Karpas-422 (cell line): ENCODE measurements at regions not wholly inside any gene's neighbourhood (a gene's known extent, or its start where the extent isn't known, plus 50 kb on each side); places are given as distances from the start of the nearest gene placed in this dataset.
"Not testable (repeated sequence)": the region's sequence is repeated elsewhere in the genome, so short reads cannot be mapped to it uniquely, and the experiment has no call there.

Experiments
- DNase-seq: peaks from one replicate; pipeline ENCODE4 v3.0.0-alpha.2; 2015
- H2AFZ ChIP-seq: fragments of 200-600 bp; sonication (generic); 2 replicates; pipeline ENCODE4 v1.6.1; 2014; ENCODE audit warnings: antibody characterized with exemption, low read length, mixed read lengths
- H3K27ac ChIP-seq: fragments of 200-600 bp; sonication (generic); 2 replicates; pipeline ENCODE4 v1.5.1; 2014; ENCODE audit warnings: mild to moderate bottlenecking, low read length, moderate library complexity
- H3K27me3 ChIP-seq: fragments of 200-600 bp; sonication (generic); 2 replicates; pipeline ENCODE4 v1.6.1; 2014; ENCODE audit warnings: low read length, mixed read lengths
- H3K36me3 ChIP-seq: fragments of 200-600 bp; sonication (generic); 2 replicates; pipeline ENCODE4 v1.6.1; 2014; ENCODE audit warnings: low read length, mixed read lengths; ENCODE audit not compliant: insufficient read depth
- H3K4me1 ChIP-seq: fragments of 200-600 bp; sonication (generic); 2 replicates; pipeline ENCODE4 v1.6.1; 2014; ENCODE audit warnings: mild to moderate bottlenecking, low read length, mixed read lengths
- H3K4me2 ChIP-seq: fragments of 200-600 bp; sonication (generic); 2 replicates; pipeline ENCODE4 v1.6.1; 2014; ENCODE audit warnings: low read length, low read depth, mild to moderate bottlenecking; ENCODE audit not compliant: poor library complexity, severe bottlenecking
- H3K4me3 ChIP-seq: fragments of 200-600 bp; sonication (generic); 2 replicates; pipeline ENCODE4 v1.5.1; 2014; ENCODE audit warnings: mild to moderate bottlenecking, antibody characterized with exemption, low read length, mixed read lengths
- H3K79me2 ChIP-seq: fragments of 200-600 bp; sonication (generic); 2 replicates; pipeline ENCODE4 v1.6.1; 2014; ENCODE audit warnings: mild to moderate bottlenecking, low read length, mixed read lengths
- H3K9ac ChIP-seq: fragments of 200-600 bp; sonication (generic); 2 replicates; pipeline ENCODE4 v1.6.0; 2014; ENCODE audit warnings: low read length
- H3K9me2 ChIP-seq: fragments of 200-600 bp; sonication (generic), shearing (Covaris generic); replicated peaks from 2 replicates; pipeline ENCODE4 v1.6.0; 2014; ENCODE audit warnings: mild to moderate bottlenecking, low read length, moderate library complexity; ENCODE audit not compliant: insufficient read depth
- H3K9me3 ChIP-seq: fragments of 300-700, 200-600 bp; sonication (generic); 2 replicates; pipeline ENCODE4 v1.6.1; 2014; ENCODE audit warnings: low read length, mixed read lengths
- H4K20me1 ChIP-seq: fragments of 200-600 bp; sonication (generic); 2 replicates; pipeline ENCODE4 v1.6.1; 2014; ENCODE audit warnings: mild to moderate bottlenecking, antibody characterized with exemption, low read length, low read depth; ENCODE audit not compliant: insufficient read depth

GRCh38 chr17:21573961-21574610 lies 118.2 kb upstream of the KCNJ18 start:
- Histone ChIP-seq H2AFZ (no peak overlapping the region), H3K9me2 (no peaks in the 10 kb centered on the region)

GRCh38 chr17:21574611-21575255 lies 117.6 kb upstream of the KCNJ18 start:
- not testable (repeated sequence) for H3K4me1 ChIP-seq, H3K9me3 ChIP-seq, H3K27me3 ChIP-seq, H3K4me2 ChIP-seq, H4K20me1 ChIP-seq, H3K9me2 ChIP-seq, H3K36me3 ChIP-seq, H3K27ac ChIP-seq, H2AFZ ChIP-seq, H3K79me2 ChIP-seq, H3K4me3 ChIP-seq, H3K9ac ChIP-seq, DNase-seq

More at GRCh38 chr17:21573961-21574610, 118.2 kb upstream of the KCNJ18 start:
- no peaks in the 10 kb centered on the region for H3K9me3 ChIP-seq
- H3K4me3 ChIP-seq, result no peak overlapping the region
- no peaks in the 10 kb centered on the region for H3K27me3 ChIP-seq
- DNase-seq, result no peak
- H3K36me3 ChIP-seq, result no peaks in the 10 kb centered on the region
- no peak overlapping the region for H3K4me2 ChIP-seq
- H3K9ac ChIP-seq, result no peak overlapping the region
- no peak overlapping the region for H3K27ac ChIP-seq
- H4K20me1 ChIP-seq, result no peaks in the 10 kb centered on the region
- H3K4me1 ChIP-seq, result no peaks in the 10 kb centered on the region
- H3K79me2 ChIP-seq, result no peaks in the 10 kb centered on the region

DNA sequence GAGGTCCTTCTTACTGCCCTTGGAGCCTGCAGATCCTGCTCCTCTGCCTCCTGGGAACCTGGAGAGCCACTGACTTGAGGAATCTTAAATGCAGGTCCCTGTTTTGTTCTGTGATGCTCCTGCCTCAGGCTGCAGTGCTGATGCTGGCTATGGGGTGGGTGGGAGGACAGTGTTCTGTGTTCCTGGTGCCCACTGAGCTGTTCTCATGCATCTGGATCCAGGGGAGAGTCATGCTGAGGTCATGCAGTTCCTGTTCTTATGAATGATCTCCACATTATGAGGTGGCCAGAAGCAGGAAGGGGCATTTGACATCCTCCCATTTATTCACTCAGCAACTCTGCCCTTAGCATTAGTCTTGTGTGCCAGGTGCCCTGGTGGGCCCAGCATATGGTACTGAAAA lies 113.5 kb upstream of the KCNJ18 start:
- not testable (repeated sequence) for H3K9me2 ChIP-seq, H3K4me1 ChIP-seq, H3K9me3 ChIP-seq, H3K79me2 ChIP-seq, H3K9ac ChIP-seq, H2AFZ ChIP-seq, DNase-seq, H4K20me1 ChIP-seq, H3K27ac ChIP-seq, H3K4me2 ChIP-seq, H3K4me3 ChIP-seq, H3K27me3 ChIP-seq, H3K36me3 ChIP-seq

DNA sequence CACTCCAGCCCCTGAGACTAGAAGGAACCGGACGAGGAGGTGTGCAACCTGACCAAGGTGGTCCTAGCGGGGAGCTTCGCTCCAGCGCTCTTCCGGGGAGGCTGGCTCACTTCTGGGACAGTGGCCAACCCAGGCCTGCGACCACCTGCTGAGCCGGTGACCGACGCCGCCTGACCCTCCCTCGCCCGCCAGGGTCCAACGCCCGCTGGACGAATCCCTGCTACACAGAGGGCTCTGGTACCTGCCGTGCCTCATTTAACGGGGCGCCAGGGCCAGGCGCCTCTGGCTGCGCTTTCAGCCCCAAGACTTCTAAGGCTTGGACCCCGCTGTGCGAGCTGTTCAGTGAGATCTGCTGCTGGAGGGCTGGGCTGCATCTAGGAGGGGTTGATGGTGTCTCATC lies 99.5 kb upstream of the KCNJ18 start:
- H3K79me2 ChIP-seq, result no peaks in the 10 kb centered on the region
- no peak overlapping the region for H3K9ac ChIP-seq
- H3K27me3 ChIP-seq, result no peaks in the 10 kb centered on the region
- no peak overlapping the region for H3K4me2 ChIP-seq
- no peak overlapping the region for H2AFZ ChIP-seq
- H3K4me3 ChIP-seq, result no peak overlapping the region
- H3K36me3 ChIP-seq, result no peaks in the 10 kb centered on the region
- no peaks in the 10 kb centered on the region for H3K4me1 ChIP-seq
- no peaks in the 10 kb centered on the region for H4K20me1 ChIP-seq
- no peak overlapping the region for H3K27ac ChIP-seq
- no peaks in the 10 kb centered on the region for H3K9me3 ChIP-seq
- DNase-seq, result no peak
- H3K9me2 ChIP-seq, result no peaks in the 10 kb centered on the region

- not testable (repeated sequence) for H4K20me1 ChIP-seq, DNase-seq, H3K27me3 ChIP-seq, H3K9me2 ChIP-seq, H3K36me3 ChIP-seq, H3K4me2 ChIP-seq, H3K79me2 ChIP-seq, H3K4me1 ChIP-seq, H3K9ac ChIP-seq, H3K4me3 ChIP-seq, H2AFZ ChIP-seq, H3K9me3 ChIP-seq, H3K27ac ChIP-seq
Measured at GRCh38 chr17:21593452-21594105, 98.7 kb upstream of the KCNJ18 start.

GRCh38 chr17:21595086-21595485 lies 97.2 kb upstream of the KCNJ18 start:
- DNase-seq, result no peak
- H3K36me3 ChIP-seq, result no peaks in the 10 kb centered on the region
- H3K4me1 ChIP-seq, result no peaks in the 10 kb centered on the region
- no peaks in the 10 kb centered on the region for H3K9me2 ChIP-seq
- no peak overlapping the region for H3K4me2 ChIP-seq
- H4K20me1 ChIP-seq, result no peaks in the 10 kb centered on the region
- no peaks in the 10 kb centered on the region for H3K79me2 ChIP-seq
- H2AFZ ChIP-seq, result no peak overlapping the region
- no peaks in the 10 kb centered on the region for H3K9me3 ChIP-seq
- no peak overlapping the region for H3K4me3 ChIP-seq
- no peak overlapping the region for H3K9ac ChIP-seq
- H3K27me3 ChIP-seq, result no peaks in the 10 kb centered on the region
- no peak overlapping the region for H3K27ac ChIP-seq

DNA sequence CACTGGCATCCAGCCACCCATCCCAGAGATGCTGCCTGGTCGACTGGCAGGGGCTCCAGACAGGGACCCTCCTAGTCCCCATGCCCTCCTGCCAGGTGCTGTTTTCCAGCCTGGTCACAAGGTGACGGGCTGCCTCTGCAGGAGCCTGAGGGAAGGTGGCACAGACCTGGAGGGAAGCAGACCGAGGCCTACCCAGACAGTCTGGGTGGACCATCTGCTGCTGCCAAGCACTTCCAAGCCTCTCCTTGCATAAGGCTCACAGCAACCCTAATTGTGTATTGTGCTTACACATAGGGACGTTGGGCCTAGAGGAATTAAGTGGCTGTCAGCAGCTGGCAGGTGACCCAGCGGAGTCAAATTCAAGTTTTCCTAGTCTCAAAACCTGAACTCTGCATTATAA lies 90.1 kb upstream of the KCNJ18 start:
- H3K9me2 ChIP-seq, result no peaks in the 10 kb centered on the region
- H3K4me3 ChIP-seq, result no peak overlapping the region
- no peaks in the 10 kb centered on the region for H3K4me1 ChIP-seq
- H3K9ac ChIP-seq, result no peak overlapping the region
- H3K4me2 ChIP-seq, result no peak overlapping the region
- H4K20me1 ChIP-seq, result no peaks in the 10 kb centered on the region
- H3K27ac ChIP-seq, result no peak overlapping the region
- no peaks in the 10 kb centered on the region for H3K79me2 ChIP-seq
- no peaks in the 10 kb centered on the region for H3K9me3 ChIP-seq
- H2AFZ ChIP-seq, result no peak overlapping the region
- no peaks in the 10 kb centered on the region for H3K27me3 ChIP-seq
- H3K36me3 ChIP-seq, result no peaks in the 10 kb centered on the region
- DNase-seq, result no peak

DNA sequence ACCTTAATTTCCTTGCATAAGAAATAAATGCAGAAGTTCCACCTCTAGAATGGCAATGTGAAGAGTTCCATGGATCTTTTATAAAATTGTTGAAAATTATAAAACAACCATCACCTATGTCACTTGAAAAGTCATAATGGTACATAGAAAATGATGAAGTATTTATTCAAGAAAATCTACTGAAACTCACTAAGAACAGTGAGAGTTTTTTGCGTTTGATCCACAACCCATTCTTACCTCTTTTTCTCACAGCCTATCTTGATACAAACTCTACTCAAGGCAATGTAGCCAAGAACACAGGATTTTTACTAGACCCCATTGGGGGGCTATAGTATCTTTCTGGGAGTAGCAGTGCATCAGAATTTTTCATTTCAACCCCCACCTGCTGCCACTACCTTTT lies 89.0 kb upstream of the KCNJ18 start:
- H2AFZ ChIP-seq, H3K36me3 ChIP-seq, DNase-seq, H3K79me2 ChIP-seq, H3K27me3 ChIP-seq, H3K9me3 ChIP-seq, H3K4me1 ChIP-seq, H3K27ac ChIP-seq, H3K4me3 ChIP-seq, H3K9ac ChIP-seq, H3K9me2 ChIP-seq, H4K20me1 ChIP-seq, H3K4me2 ChIP-seq: not testable (repeated sequence)
